ENCODE measurements at regions not wholly inside any gene's neighbourhood (a gene's known extent, or its start where the extent isn't known, plus 50 kb on each side); places are given as distances from the start of the nearest gene placed in this dataset.

GRCh38 chrX:121307449-121307848, 260.0 kb downstream of the GLUD2 start:
- TF ChIP-seq CTCF (IDR thresholded peaks at IDR 0.05) (no peak), EZH2 (IDR thresholded peaks at IDR 0.05; ENCODE audit: borderline replicate concordance, insufficient read depth, low read depth, low read length, poor library complexity, severe bottlenecking) (no peak)

Measured in B cell (primary cell).